Smooth muscle cell (in vitro differentiated cells): ENCODE measurements at regions not wholly inside any gene's neighbourhood (a gene's known extent, or its start where the extent isn't known, plus 50 kb on each side); places are given as distances from the start of the nearest gene placed in this dataset.

Experiments used
- DNase-seq: peaks from one replicate; lab custom pipeline; 2025; ENCODE audit not compliant: unreplicated experiment; lab: John Stamatoyannopoulos, UW
- H2AFZ ChIP-seq: fragments of 200-600 bp; sonication (generic); 2 replicates; pipeline ENCODE4 v1.6.0; 2016; ENCODE audit warnings: antibody characterized with exemption, low read depth, mild to moderate bottlenecking
- H3F3A ChIP-seq: fragments of 200-600 bp; sonication (generic); 2 replicates; pipeline ENCODE4 v1.6.0; 2017; ENCODE audit warnings: antibody characterized with exemption, low read depth
- H3K27ac ChIP-seq: fragments of 200-600 bp; sonication (generic); 2 replicates; pipeline ENCODE4 v1.5.1; 2016; ENCODE audit warnings: low read depth, mild to moderate bottlenecking
- H3K27me3 ChIP-seq: fragments of 200-600 bp; sonication (generic); 2 replicates; pipeline ENCODE4 v1.6.1; 2016; ENCODE audit warnings: low read depth, mild to moderate bottlenecking
- H3K36me3 ChIP-seq: fragments of 200-600 bp; sonication (generic); 2 replicates; pipeline ENCODE4 v1.5.1; 2016; ENCODE audit warnings: low read depth
- H3K4me1 ChIP-seq: fragments of 200-600 bp; sonication (generic); 2 replicates; pipeline ENCODE4 v1.5.1; 2016; ENCODE audit warnings: low read depth
- H3K4me2 ChIP-seq: fragments of 200-600 bp; sonication (generic); 2 replicates; pipeline ENCODE4 v1.6.0; 2016; ENCODE audit warnings: mild to moderate bottlenecking
- H3K4me3 ChIP-seq: fragments of 200-600 bp; sonication (generic); 2 replicates; pipeline ENCODE4 v1.5.1; 2016; ENCODE audit warnings: mild to moderate bottlenecking
- H3K79me2 ChIP-seq: fragments of 200-600 bp; sonication (generic); 2 replicates; pipeline ENCODE4 v1.6.0; 2016; ENCODE audit warnings: low read depth, mild to moderate bottlenecking
- H3K9ac ChIP-seq: fragments of 200-600 bp; sonication (generic); 2 replicates; pipeline ENCODE4 v1.6.0; 2016; ENCODE audit warnings: low read depth
- H3K9me3 ChIP-seq: fragments of 200-600 bp; sonication (generic); replicated peaks from 2 replicates; pipeline ENCODE4 v1.5.1; 2016; ENCODE audit warnings: low read depth
- H4K20me1 ChIP-seq: fragments of 200-600 bp; sonication (generic); 2 replicates; pipeline ENCODE4 v1.6.0; 2016; ENCODE audit warnings: low read depth
- CTCF ChIP-seq: fragments of 200-600 bp; sonication (generic); IDR thresholded peaks from 2 replicates; pipeline ENCODE4 v1.5.1; 2017; ENCODE audit warnings: borderline replicate concordance, mild to moderate bottlenecking, antibody characterized with exemption; ENCODE audit not compliant: insufficient read depth, poor library complexity, severe bottlenecking
- WGBS: methylation state at CpG from one replicate; pipeline ENCODE4 v1.1.7; 2016; ENCODE audit warnings: low lambda C conversion rate; 5-methylcytosine and 5-hydroxymethylcytosine counted together

GRCh38 chr3:94862703-94863102 lies 799.8 kb downstream of the NSUN3 start:
- peak; percentile 50 for TF ChIP-seq CTCF
- Histone ChIP-seq H3F3A (no peaks in the 10 kb centered on the region), H3K79me2 (no peaks in the 10 kb centered on the region), H3K27ac (no peak overlapping the region), H3K4me3 (no peak overlapping the region), H2AFZ (no peak overlapping the region), H3K9ac (no peak overlapping the region), H3K4me2 (no peak overlapping the region), H3K4me1 (no peaks in the 10 kb centered on the region), H3K9me3 (peaks cover 4% of the 10 kb centered on the region), H3K36me3 (no peaks in the 10 kb centered on the region), H3K27me3 (no peaks in the 10 kb centered on the region), H4K20me1 (no peaks in the 10 kb centered on the region)
- no peak for DNase-seq
- 60% methylated on average over 3 of the region's 3 CpGs for WGBS

GRCh38 chr3:94869059-94869547 lies 806.2 kb downstream of the NSUN3 start:
- Histone ChIP-seq H3K27me3 (no peaks in the 10 kb centered on the region), H2AFZ (no peak overlapping the region), H4K20me1 (no peaks in the 10 kb centered on the region), H3K9me3 (no peaks in the 10 kb centered on the region), H3K4me3 (no peak overlapping the region), H3K4me1 (no peaks in the 10 kb centered on the region), H3K79me2 (no peaks in the 10 kb centered on the region), H3K36me3 (no peaks in the 10 kb centered on the region), H3K4me2 (no peak overlapping the region), H3F3A (no peaks in the 10 kb centered on the region), H3K9ac (no peak overlapping the region), H3K27ac (no peak overlapping the region)
- no peak for DNase-seq
- WGBS: 72% methylated on average over 2 of the region's 2 CpGs
- TF ChIP-seq CTCF: no peak

- no peaks in the 10 kb centered on the region for H3K27me3 ChIP-seq
- H3K4me1 ChIP-seq: no peaks in the 10 kb centered on the region
- H4K20me1 ChIP-seq: no peaks in the 10 kb centered on the region
- H3K27ac ChIP-seq: no peak overlapping the region
- no peak overlapping the region for H2AFZ ChIP-seq
- no peak for DNase-seq
- no peaks in the 10 kb centered on the region for H3K79me2 ChIP-seq
- no peak for TF ChIP-seq CTCF
- no peaks in the 10 kb centered on the region for H3K36me3 ChIP-seq
- H3F3A ChIP-seq: no peaks in the 10 kb centered on the region
- no peak overlapping the region for H3K4me3 ChIP-seq
- H3K9ac ChIP-seq: no peak overlapping the region
- WGBS: 97% methylated on average over 10 of the region's 10 CpGs
- H3K4me2 ChIP-seq: no peak overlapping the region
- H3K9me3 ChIP-seq: no peaks in the 10 kb centered on the region
Observed at GRCh38 chr3:94873751-94874150, 810.9 kb downstream of the NSUN3 start.

- 67% methylated on average over 1 of the region's 1 CpG for WGBS
- TF ChIP-seq CTCF: no peak
Observed at GRCh38 chr3:94875149-94875548, 812.3 kb downstream of the NSUN3 start.

More at GRCh38 chr3:94875149-94875548, 812.3 kb downstream of the NSUN3 start:
- H3K4me1 ChIP-seq: no peaks in the 10 kb centered on the region
- no peaks in the 10 kb centered on the region for H3K79me2 ChIP-seq
- H3K9ac ChIP-seq: no peak overlapping the region
- H2AFZ ChIP-seq: no peak overlapping the region
- no peaks in the 10 kb centered on the region for H3K9me3 ChIP-seq
- H3K4me3 ChIP-seq: no peak overlapping the region
- H3K27ac ChIP-seq: no peak overlapping the region
- no peak overlapping the region for H3K4me2 ChIP-seq
- H3K27me3 ChIP-seq: no peaks in the 10 kb centered on the region
- H3F3A ChIP-seq: no peaks in the 10 kb centered on the region
- no peaks in the 10 kb centered on the region for H3K36me3 ChIP-seq
- DNase-seq: no peak
- no peaks in the 10 kb centered on the region for H4K20me1 ChIP-seq
